ENCODE measurements at regions not wholly inside any gene's neighbourhood (a gene's known extent, or its start where the extent isn't known, plus 50 kb on each side); places are given as distances from the start of the nearest gene placed in this dataset.

DNA sequence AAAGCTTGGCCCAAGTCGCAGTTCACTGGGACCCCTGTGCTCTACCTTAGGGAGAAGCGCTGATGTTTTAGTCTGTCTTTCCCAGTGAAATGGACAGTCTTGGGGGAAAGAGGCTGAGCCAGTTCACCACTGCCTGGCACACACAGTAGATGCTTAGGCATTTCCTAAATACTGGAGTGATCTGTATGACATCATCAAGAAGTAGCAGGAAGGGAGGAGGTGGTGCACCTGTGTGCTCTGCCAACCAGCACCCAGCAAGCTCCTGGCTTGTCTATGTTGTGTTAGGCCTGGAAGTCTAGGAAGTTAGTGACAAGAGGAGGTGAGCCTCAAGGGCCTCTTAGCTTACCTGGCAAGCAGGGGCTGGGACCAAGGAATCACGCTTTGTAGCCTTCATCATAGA, 158.2 kb upstream of the NFIA start:
- TF ChIP-seq, protein P1, sequence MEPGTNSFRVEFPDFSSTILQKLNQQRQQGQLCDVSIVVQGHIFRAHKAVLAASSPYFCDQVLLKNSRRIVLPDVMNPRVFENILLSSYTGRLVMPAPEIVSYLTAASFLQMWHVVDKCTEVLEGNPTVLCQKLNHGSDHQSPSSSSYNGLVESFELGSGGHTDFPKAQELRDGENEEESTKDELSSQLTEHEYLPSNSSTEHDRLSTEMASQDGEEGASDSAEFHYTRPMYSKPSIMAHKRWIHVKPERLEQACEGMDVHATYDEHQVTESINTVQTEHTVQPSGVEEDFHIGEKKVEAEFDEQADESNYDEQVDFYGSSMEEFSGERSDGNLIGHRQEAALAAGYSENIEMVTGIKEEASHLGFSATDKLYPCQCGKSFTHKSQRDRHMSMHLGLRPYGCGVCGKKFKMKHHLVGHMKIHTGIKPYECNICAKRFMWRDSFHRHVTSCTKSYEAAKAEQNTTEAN (CRISPR knock-in tag; IDR thresholded peaks at IDR 0.05): no peak
- TF ChIP-seq, protein P2, sequence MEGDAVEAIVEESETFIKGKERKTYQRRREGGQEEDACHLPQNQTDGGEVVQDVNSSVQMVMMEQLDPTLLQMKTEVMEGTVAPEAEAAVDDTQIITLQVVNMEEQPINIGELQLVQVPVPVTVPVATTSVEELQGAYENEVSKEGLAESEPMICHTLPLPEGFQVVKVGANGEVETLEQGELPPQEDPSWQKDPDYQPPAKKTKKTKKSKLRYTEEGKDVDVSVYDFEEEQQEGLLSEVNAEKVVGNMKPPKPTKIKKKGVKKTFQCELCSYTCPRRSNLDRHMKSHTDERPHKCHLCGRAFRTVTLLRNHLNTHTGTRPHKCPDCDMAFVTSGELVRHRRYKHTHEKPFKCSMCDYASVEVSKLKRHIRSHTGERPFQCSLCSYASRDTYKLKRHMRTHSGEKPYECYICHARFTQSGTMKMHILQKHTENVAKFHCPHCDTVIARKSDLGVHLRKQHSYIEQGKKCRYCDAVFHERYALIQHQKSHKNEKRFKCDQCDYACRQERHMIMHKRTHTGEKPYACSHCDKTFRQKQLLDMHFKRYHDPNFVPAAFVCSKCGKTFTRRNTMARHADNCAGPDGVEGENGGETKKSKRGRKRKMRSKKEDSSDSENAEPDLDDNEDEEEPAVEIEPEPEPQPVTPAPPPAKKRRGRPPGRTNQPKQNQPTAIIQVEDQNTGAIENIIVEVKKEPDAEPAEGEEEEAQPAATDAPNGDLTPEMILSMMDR (IDR thresholded peaks at IDR 0.05): no peak
- TF ChIP-seq NR1H2 (CRISPR knock-in tag; IDR thresholded peaks at IDR 0.05): no peak
- TF ChIP-seq, protein P3, sequence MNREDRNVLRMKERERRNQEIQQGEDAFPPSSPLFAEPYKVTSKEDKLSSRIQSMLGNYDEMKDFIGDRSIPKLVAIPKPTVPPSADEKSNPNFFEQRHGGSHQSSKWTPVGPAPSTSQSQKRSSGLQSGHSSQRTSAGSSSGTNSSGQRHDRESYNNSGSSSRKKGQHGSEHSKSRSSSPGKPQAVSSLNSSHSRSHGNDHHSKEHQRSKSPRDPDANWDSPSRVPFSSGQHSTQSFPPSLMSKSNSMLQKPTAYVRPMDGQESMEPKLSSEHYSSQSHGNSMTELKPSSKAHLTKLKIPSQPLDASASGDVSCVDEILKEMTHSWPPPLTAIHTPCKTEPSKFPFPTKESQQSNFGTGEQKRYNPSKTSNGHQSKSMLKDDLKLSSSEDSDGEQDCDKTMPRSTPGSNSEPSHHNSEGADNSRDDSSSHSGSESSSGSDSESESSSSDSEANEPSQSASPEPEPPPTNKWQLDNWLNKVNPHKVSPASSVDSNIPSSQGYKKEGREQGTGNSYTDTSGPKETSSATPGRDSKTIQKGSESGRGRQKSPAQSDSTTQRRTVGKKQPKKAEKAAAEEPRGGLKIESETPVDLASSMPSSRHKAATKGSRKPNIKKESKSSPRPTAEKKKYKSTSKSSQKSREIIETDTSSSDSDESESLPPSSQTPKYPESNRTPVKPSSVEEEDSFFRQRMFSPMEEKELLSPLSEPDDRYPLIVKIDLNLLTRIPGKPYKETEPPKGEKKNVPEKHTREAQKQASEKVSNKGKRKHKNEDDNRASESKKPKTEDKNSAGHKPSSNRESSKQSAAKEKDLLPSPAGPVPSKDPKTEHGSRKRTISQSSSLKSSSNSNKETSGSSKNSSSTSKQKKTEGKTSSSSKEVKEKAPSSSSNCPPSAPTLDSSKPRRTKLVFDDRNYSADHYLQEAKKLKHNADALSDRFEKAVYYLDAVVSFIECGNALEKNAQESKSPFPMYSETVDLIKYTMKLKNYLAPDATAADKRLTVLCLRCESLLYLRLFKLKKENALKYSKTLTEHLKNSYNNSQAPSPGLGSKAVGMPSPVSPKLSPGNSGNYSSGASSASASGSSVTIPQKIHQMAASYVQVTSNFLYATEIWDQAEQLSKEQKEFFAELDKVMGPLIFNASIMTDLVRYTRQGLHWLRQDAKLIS (CRISPR knock-in tag; IDR thresholded peaks at IDR 0.05; ENCODE audit: borderline replicate concordance): no peak
- TF ChIP-seq, protein P4, sequence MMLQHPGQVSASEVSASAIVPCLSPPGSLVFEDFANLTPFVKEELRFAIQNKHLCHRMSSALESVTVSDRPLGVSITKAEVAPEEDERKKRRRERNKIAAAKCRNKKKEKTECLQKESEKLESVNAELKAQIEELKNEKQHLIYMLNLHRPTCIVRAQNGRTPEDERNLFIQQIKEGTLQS (CRISPR knock-in tag; conservative IDR thresholded peaks at IDR 0.05): no peak
- no peak for TF ChIP-seq EMX1 (CRISPR knock-in tag; IDR thresholded peaks at IDR 0.05)
- no peak for TF ChIP-seq NR2C2 (CRISPR knock-in tag; IDR thresholded peaks at IDR 0.05)
- TF ChIP-seq TEAD4 (CRISPR knock-in tag; IDR thresholded peaks at IDR 0.05): no peak
